CD4-positive, alpha-beta T cell (primary cell): ENCODE measurements at regions not wholly inside any gene's neighbourhood (a gene's known extent, or its start where the extent isn't known, plus 50 kb on each side); places are given as distances from the start of the nearest gene placed in this dataset.

Experiments used
- ATAC-seq: fragments of 200-7000 bp; cut with Tn5 transposase; one replicate; pipeline ENCODE4 v1.10.0; 2022; ENCODE audit warnings: mild to moderate bottlenecking; ENCODE audit not compliant: poor library complexity
- CTCF ChIA-PET: fragments of 350-600 bp; sonication (Branson Sonifier 250); formaldehyde crosslinking; loops from one replicate; lab custom pipeline; 2021; ENCODE audit warnings: antibody characterized with exemption, inconsistent platforms; lab: Charles Lee
- POLR2A ChIA-PET: fragments of 350-600 bp; sonication (Branson Sonifier 250); formaldehyde crosslinking; loops from one replicate; lab custom pipeline; 2021; ENCODE audit warnings: antibody characterized with exemption, inconsistent platforms; lab: Charles Lee
- DNase-seq, 14 experiments: peaks; one replicate each; pipeline ENCODE4 v3.0.0-alpha.2; 2013 to 2020; ENCODE audit warnings: mixed read lengths in 2 of 14
- H3K27ac ChIP-seq, 2 donors: one replicate each; pipeline versions ENCODE4 v1.5.1 to v1.7.0; 2013; ENCODE audit warnings: low read length in 2 of 2, low read depth in 1 of 2, mild to moderate bottlenecking in 1 of 2
- H3K27me3 ChIP-seq, 2 experiments: 1 replicate in 1 of 2; 2 replicates in 1 of 2; pipeline versions ENCODE4 v1.6.1 to v1.7.0; 2013; ENCODE audit warnings: low read length in 2 of 2, control low read depth in 1 of 2, mild to moderate bottlenecking in 1 of 2, moderate library complexity in 1 of 2; ENCODE audit not compliant: insufficient read depth in 2 of 2, control insufficient read depth in 1 of 2
- H3K36me3 ChIP-seq: one replicate; pipeline ENCODE4 v1.6.1; 2013; ENCODE audit warnings: low read length, control low read depth; ENCODE audit not compliant: insufficient read depth
- H3K4me1 ChIP-seq: one replicate; pipeline ENCODE4 v1.6.1; 2013; ENCODE audit warnings: low read length, control low read depth; ENCODE audit not compliant: insufficient read depth
- H3K4me3 ChIP-seq: one replicate; pipeline ENCODE4 v1.5.1; 2013; ENCODE audit warnings: mild to moderate bottlenecking, low read length, moderate library complexity
- H3K9me3 ChIP-seq, 2 experiments: 1 replicate in 1 of 2; 2 replicates in 1 of 2; pipeline versions ENCODE4 v1.6.1 to v1.7.0; 2013; ENCODE audit warnings: low read length in 2 of 2, mild to moderate bottlenecking in 2 of 2, control low read depth in 1 of 2, moderate library complexity in 1 of 2; ENCODE audit not compliant: control insufficient read depth in 1 of 2, insufficient read depth in 1 of 2
- H3K27ac Mint-ChIP-seq: one replicate; pipeline ENCODE4 v1.8.0; 2020; ENCODE audit warnings: mixed read lengths
- H3K27me3 Mint-ChIP-seq: one replicate; pipeline ENCODE4 v1.8.0; 2021; ENCODE audit warnings: mixed read lengths
- H3K36me3 Mint-ChIP-seq: one replicate; pipeline ENCODE4 v1.8.0; 2021; ENCODE audit warnings: low read depth, mixed read lengths
- H3K4me1 Mint-ChIP-seq: one replicate; pipeline ENCODE4 v1.8.0; 2021; ENCODE audit warnings: low read depth, mixed read lengths
- H3K4me3 Mint-ChIP-seq: one replicate; pipeline ENCODE4 v1.8.0; 2020; ENCODE audit warnings: mild to moderate bottlenecking, mixed read lengths
- H3K9me3 Mint-ChIP-seq: one replicate; pipeline ENCODE4 v1.8.0; 2020; ENCODE audit warnings: mixed read lengths
- intact Hi-C, 2 experiments: fragments of 100-400 bp; cut with DNase I in 1 of 2; cut with micrococcal nuclease in 1 of 2; formaldehyde crosslinking; loops; one replicate each; pipeline versions ENCODE4 v1.15.1 to v1.9.0; 2023 to 2025; cut with DNase I, micrococcal nuclease
- TF ChIP-seq, protein P1 (sequence below): fragments of 200-600 bp; IDR thresholded peaks from one replicate; pipeline ENCODE4 v1.8.0; 2022; ENCODE audit warnings: antibody characterized with exemption, mild to moderate bottlenecking

GRCh38 chr4:55269470-55269869 lies 76.6 kb upstream of the SRD5A3 start:
- H3K4me1 Mint-ChIP-seq = no peaks in the 10 kb centered on the region
- intact Hi-C loops = no loop called here
- Histone ChIP-seq H3K27me3 (peaks cover 3 to 11% of the 10 kb centered on the region in 2 experiments), H3K36me3 (no peaks in the 10 kb centered on the region), H3K9me3 (no peaks in the 10 kb centered on the region), H3K4me3 (no peak overlapping the region), H3K27ac (no peak overlapping the region), H3K4me1 (no peaks in the 10 kb centered on the region)
- ChIA-PET CTCF (no interaction called here), POLR2A (no interaction called here)
- no peak overlapping the region for H3K27ac Mint-ChIP-seq
- no peaks in the 10 kb centered on the region for H3K36me3 Mint-ChIP-seq
- no peak overlapping the region for H3K4me3 Mint-ChIP-seq
- H3K9me3 Mint-ChIP-seq = no peaks in the 10 kb centered on the region
- peaks cover 49% of the 10 kb centered on the region for H3K27me3 Mint-ChIP-seq
- ATAC-seq (no peak), DNase-seq (no peak)
- TF ChIP-seq, protein P1, sequence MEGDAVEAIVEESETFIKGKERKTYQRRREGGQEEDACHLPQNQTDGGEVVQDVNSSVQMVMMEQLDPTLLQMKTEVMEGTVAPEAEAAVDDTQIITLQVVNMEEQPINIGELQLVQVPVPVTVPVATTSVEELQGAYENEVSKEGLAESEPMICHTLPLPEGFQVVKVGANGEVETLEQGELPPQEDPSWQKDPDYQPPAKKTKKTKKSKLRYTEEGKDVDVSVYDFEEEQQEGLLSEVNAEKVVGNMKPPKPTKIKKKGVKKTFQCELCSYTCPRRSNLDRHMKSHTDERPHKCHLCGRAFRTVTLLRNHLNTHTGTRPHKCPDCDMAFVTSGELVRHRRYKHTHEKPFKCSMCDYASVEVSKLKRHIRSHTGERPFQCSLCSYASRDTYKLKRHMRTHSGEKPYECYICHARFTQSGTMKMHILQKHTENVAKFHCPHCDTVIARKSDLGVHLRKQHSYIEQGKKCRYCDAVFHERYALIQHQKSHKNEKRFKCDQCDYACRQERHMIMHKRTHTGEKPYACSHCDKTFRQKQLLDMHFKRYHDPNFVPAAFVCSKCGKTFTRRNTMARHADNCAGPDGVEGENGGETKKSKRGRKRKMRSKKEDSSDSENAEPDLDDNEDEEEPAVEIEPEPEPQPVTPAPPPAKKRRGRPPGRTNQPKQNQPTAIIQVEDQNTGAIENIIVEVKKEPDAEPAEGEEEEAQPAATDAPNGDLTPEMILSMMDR = no peak

DNA sequence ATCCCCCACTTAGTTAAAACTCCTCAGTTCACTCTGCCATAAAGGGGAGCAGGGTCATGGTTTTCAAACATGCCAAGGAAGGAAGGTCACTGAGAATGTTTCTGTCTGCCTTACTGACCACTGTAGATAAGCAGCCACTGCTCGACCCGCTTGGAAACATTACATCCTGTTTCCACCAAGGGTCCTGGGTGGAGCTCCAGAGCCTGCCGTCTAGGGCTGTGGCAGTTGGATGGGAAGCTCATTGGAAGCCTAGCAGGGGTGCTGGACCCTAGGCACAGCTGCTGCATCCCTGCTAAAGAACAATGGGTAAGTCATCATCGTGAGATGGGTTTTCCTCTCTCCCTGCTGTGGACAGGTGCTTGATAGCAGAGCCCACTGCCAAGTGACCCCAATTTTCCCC lies 76.0 kb upstream of the SRD5A3 start:
- no peak overlapping the region for H3K4me3 Mint-ChIP-seq
- ChIA-PET CTCF (no interaction called here), POLR2A (no interaction called here)
- no peaks in the 10 kb centered on the region for H3K36me3 ChIP-seq
- no peak overlapping the region for H3K4me3 ChIP-seq
- no peak for DNase-seq
- intact Hi-C loops = no loop called here
- no peaks in the 10 kb centered on the region for H3K36me3 Mint-ChIP-seq
- peaks cover 3 to 9% of the 10 kb centered on the region in 2 experiments for H3K27me3 ChIP-seq
- no peak overlapping the region for H3K27ac ChIP-seq
- no peaks in the 10 kb centered on the region for H3K4me1 ChIP-seq
- no peak overlapping the region for H3K27ac Mint-ChIP-seq
- H3K27me3 Mint-ChIP-seq = peaks cover 49% of the 10 kb centered on the region
- no peaks in the 10 kb centered on the region for H3K4me1 Mint-ChIP-seq
- no peaks in the 10 kb centered on the region for H3K9me3 Mint-ChIP-seq
- TF ChIP-seq, protein P1 = no peak
- H3K9me3 ChIP-seq = no peaks in the 10 kb centered on the region
- ATAC-seq = no peak

DNA sequence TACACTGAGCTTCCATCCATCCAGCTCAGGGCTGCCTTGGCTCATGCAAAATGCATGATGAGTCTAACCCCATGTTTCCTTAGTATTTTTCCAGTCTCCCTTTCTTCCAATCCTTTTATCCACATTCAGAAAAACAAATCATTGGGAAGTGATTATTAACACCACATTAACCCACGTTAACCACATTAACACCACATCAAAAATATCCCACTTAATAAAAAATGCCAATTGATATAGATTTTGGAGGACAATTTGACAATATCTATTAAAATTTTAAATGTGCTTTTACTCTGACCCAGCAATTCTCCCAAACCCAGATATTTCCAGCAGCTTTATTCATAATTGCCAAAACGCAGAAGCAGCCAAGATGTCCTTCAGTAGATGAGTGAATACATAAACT lies 75.6 kb upstream of the SRD5A3 start:
- no peak for DNase-seq
- Mint-ChIP-seq H3K27me3 (peaks cover 46% of the 10 kb centered on the region), H3K4me1 (no peaks in the 10 kb centered on the region), H3K9me3 (no peaks in the 10 kb centered on the region), H3K36me3 (no peaks in the 10 kb centered on the region), H3K27ac (no peak overlapping the region), H3K4me3 (no peak overlapping the region)
- H3K27ac ChIP-seq = no peak overlapping the region
- peaks cover 3 to 4% of the 10 kb centered on the region in 2 experiments for H3K27me3 ChIP-seq
- H3K36me3 ChIP-seq = no peaks in the 10 kb centered on the region
- H3K9me3 ChIP-seq = no peaks in the 10 kb centered on the region
- H3K4me3 ChIP-seq = no peak overlapping the region
- ChIA-PET POLR2A (no interaction called here), CTCF (no interaction called here)
- TF ChIP-seq, protein P1 = no peak
- intact Hi-C loops = no loop called here
- H3K4me1 ChIP-seq = no peaks in the 10 kb centered on the region
- ATAC-seq = no peak
